Osteocyte (in vitro differentiated cells): ENCODE measurements at regions not wholly inside any gene's neighbourhood (a gene's known extent, or its start where the extent isn't known, plus 50 kb on each side); places are given as distances from the start of the nearest gene placed in this dataset.
"Not testable (repeated sequence)": the region's sequence is repeated elsewhere in the genome, so short reads cannot be mapped to it uniquely, and the experiment has no call there.

Experiments used
- DNase-seq: peaks from one replicate; pipeline ENCODE4 v3.0.0; 2021; ENCODE audit warnings: mixed read lengths; ENCODE audit not compliant: unreplicated experiment; ENCODE audit errors: extremely low spot score
- H3K27ac Mint-ChIP-seq: one replicate; pipeline ENCODE4 v1.8.0; 2021; ENCODE audit warnings: mild to moderate bottlenecking, mixed read lengths; ENCODE audit not compliant: unreplicated experiment
- H3K27me3 Mint-ChIP-seq: one replicate; pipeline ENCODE4 v1.8.0; 2021; ENCODE audit warnings: mixed read lengths; ENCODE audit not compliant: unreplicated experiment
- H3K36me3 Mint-ChIP-seq: one replicate; pipeline ENCODE4 v1.8.0; 2021; ENCODE audit warnings: mixed read lengths; ENCODE audit not compliant: unreplicated experiment
- H3K4me1 Mint-ChIP-seq: one replicate; pipeline ENCODE4 v1.8.0; 2021; ENCODE audit warnings: mixed read lengths; ENCODE audit not compliant: unreplicated experiment
- H3K4me3 Mint-ChIP-seq: one replicate; pipeline ENCODE4 v1.8.0; 2021; ENCODE audit warnings: mild to moderate bottlenecking, moderate library complexity, mixed read lengths; ENCODE audit not compliant: unreplicated experiment
- H3K9me3 Mint-ChIP-seq: one replicate; pipeline ENCODE4 v1.8.0; 2021; ENCODE audit warnings: mixed read lengths; ENCODE audit not compliant: unreplicated experiment
- TF ChIP-seq, protein P1 (sequence below): fragments of 200-600 bp; sonication (generic); IDR thresholded peaks from 2 replicates; pipeline ENCODE4 v1.5.0; 2021; ENCODE audit warnings: antibody characterized with exemption, mild to moderate bottlenecking, moderate library complexity

DNA sequence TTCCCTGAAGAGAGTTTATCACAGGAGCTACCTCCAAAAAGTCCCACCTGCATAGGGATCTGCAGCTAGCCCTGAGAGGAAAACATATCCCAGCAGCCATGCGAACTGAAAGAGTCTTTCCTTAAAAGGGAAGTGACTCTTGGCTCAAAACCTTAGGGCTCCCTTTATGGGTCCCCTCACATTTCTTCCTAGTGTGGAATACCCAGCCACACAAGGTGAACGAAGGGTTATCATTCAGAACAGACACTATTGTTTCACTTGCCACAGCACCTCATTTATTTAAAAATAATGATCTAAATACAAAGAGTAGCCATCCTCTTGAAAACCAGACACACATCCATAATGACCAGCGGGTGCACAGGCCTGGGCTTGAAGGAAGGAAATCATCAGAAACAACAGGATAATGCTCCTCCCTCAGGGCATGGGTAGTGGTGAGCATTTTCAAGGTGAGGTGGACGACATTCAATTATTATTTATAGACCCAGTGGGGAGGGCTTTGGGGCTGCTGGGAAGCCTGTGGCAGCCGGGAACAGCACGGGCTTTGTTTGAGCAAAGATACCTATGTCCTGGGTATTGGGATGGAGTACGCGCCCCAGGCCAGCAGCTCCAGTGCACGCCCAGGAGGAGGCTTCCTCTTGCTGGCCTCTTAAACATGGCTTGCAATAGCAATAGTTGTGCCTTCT lies 119.0 kb upstream of the ITGA6 start:
- no peaks in the 10 kb centered on the region for H3K9me3 Mint-ChIP-seq
- H3K27ac Mint-ChIP-seq = no peak overlapping the region
- peaks cover 6% of the 10 kb centered on the region for H3K4me1 Mint-ChIP-seq
- no peak for DNase-seq
- no peaks in the 10 kb centered on the region for H3K27me3 Mint-ChIP-seq
- TF ChIP-seq, protein P1, sequence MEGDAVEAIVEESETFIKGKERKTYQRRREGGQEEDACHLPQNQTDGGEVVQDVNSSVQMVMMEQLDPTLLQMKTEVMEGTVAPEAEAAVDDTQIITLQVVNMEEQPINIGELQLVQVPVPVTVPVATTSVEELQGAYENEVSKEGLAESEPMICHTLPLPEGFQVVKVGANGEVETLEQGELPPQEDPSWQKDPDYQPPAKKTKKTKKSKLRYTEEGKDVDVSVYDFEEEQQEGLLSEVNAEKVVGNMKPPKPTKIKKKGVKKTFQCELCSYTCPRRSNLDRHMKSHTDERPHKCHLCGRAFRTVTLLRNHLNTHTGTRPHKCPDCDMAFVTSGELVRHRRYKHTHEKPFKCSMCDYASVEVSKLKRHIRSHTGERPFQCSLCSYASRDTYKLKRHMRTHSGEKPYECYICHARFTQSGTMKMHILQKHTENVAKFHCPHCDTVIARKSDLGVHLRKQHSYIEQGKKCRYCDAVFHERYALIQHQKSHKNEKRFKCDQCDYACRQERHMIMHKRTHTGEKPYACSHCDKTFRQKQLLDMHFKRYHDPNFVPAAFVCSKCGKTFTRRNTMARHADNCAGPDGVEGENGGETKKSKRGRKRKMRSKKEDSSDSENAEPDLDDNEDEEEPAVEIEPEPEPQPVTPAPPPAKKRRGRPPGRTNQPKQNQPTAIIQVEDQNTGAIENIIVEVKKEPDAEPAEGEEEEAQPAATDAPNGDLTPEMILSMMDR = no peak
- no peak overlapping the region for H3K4me3 Mint-ChIP-seq
- H3K36me3 Mint-ChIP-seq = no peaks in the 10 kb centered on the region

DNA sequence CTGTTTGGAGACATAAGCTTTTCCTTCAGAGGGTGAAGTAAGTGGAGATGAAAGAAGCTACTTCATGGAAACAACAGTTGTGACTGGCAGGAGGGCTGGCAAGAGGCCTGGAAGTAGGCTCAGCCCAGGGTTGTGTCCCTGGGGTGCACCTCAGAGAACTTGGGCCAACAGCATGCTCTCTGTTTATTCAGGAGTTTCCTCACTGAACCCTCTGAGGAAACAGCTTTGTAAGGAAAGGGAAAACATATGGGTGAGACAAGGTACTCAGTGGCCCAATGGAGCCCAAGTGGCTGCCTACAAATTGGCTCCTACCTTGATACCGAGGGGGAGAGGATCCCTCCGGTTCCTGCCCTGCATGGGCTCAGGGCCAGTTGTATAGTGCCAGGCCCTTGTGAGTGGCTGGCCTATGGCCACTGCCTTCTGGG lies 115.5 kb upstream of the ITGA6 start:
- TF ChIP-seq, protein P1 = no peak
- no peak overlapping the region for H3K27ac Mint-ChIP-seq
- no peak for DNase-seq

DNA sequence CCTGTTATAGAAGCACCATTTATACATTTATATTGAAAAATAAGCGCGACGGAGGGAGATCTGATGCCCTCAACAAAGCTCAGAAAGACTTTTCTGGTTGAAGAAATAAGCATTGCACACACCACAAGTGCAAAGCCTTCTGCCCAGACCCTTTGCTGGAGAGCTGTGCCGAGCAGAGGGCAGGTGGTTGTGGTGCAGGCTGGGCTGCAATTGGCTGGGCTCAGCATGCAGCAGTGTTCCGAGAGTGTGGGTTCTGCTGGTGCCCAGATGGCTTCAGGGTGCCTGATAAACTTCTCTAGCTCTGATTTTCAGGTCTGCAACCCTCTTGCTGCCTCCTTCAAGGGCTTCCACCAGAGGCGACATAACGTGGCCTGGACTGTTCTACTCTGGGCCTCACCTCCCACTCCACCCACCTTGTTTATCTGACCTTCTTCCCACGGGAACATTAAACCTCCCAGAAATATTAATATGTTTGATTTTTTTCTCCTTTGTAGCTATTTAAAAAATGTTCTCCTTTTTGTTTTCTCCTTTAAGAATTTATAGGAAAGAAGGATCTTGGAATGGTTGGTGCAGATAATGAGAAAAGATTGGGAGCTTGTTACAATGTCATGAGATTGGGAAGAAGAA lies 113.6 kb upstream of the ITGA6 start:
- H3K4me3 Mint-ChIP-seq = no peak overlapping the region

More for the DNA sequence above, 115.5 kb upstream of the ITGA6 start:
- Mint-ChIP-seq H3K9me3 (no peaks in the 10 kb centered on the region), H3K36me3 (no peaks in the 10 kb centered on the region), H3K4me1 (peaks cover 6% of the 10 kb centered on the region), H3K27me3 (no peaks in the 10 kb centered on the region), H3K4me3 (no peak overlapping the region)

DNA sequence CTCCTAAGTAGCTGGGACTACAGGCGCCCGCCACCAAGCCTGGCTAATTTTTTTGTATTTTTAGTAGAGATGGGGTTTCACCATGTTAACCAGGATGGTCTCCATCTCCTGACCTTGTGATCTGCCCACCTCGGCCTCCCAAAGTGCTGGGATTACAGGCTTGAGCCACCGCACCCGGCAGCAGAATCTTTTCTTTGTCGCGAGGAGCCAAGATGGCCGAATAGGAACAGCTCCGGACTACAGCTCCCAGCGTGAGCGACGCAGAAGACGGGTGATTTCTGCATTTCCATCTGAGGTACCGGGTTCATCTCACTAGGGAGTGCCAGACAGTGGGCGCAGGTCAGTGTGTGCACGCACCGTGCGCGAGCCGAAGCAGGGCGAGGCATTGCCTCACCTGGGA lies 112.3 kb upstream of the ITGA6 start:
- H3K9me3 Mint-ChIP-seq, H3K36me3 Mint-ChIP-seq, H3K27me3 Mint-ChIP-seq, H3K4me1 Mint-ChIP-seq, H3K27ac Mint-ChIP-seq, DNase-seq, H3K4me3 Mint-ChIP-seq: not testable (repeated sequence)

More for the DNA sequence above, 113.6 kb upstream of the ITGA6 start:
- no peaks in the 10 kb centered on the region for H3K36me3 Mint-ChIP-seq
- no peak overlapping the region for H3K27ac Mint-ChIP-seq
- peaks cover 3% of the 10 kb centered on the region for H3K4me1 Mint-ChIP-seq
- H3K27me3 Mint-ChIP-seq = no peaks in the 10 kb centered on the region
- no peaks in the 10 kb centered on the region for H3K9me3 Mint-ChIP-seq
- TF ChIP-seq, protein P1 = no peak
- DNase-seq = no peak

DNA sequence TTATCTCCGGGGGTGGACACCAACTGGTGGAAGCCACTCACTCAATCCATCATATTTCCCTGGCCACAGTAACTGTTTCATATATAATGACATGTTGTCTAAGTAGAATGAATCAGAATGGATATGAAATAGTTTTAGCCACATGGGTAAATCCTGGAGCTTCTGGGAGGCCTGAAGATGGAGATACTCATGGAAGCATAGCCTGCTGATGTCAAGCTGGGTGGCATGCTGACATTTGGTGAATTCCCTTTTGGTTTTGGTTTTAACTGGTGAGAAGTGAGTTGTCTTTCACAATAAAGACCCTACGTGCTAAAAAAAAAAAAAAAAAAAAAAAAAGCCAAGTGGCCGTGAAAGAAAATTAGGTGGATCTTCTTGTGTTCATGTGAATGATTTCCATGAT lies 105.3 kb upstream of the ITGA6 start:
- TF ChIP-seq, protein P1 = no peak
- Mint-ChIP-seq H3K36me3 (no peaks in the 10 kb centered on the region), H3K27ac (no peak overlapping the region), H3K9me3 (no peaks in the 10 kb centered on the region), H3K4me3 (no peak overlapping the region), H3K27me3 (no peaks in the 10 kb centered on the region), H3K4me1 (peaks cover 13% of the 10 kb centered on the region)
- no peak for DNase-seq
